GM12878 (cell line): ENCODE measurements at regions not wholly inside any gene's neighbourhood (a gene's known extent, or its start where the extent isn't known, plus 50 kb on each side); places are given as distances from the start of the nearest gene placed in this dataset.

Experiments used
- ATAC-seq: fragments of 200-7000 bp; cut with Tn5 transposase; 3 replicates; pipeline ENCODE4 v1.9.1; 2020; ENCODE audit warnings: mild to moderate bottlenecking, moderate library complexity
- BruUV-seq: library from RNA; stranded (reverse); fragments of 400-500 nt; replicated peaks from 2 replicates; lab custom pipeline; 2021; lab: Mats Ljungman, UMichigan
- CTCF ChIA-PET: fragments of 300-600 bp; sonication (Branson Sonifier 250); formaldehyde crosslinking; extraction: SDS; loops from one replicate; lab custom pipeline; 2021; ENCODE audit warnings: inconsistent platforms; lab: Yijun Ruan, JAX
- POLR2A ChIA-PET: fragments of 350-600 bp; formaldehyde crosslinking; extraction: SDS; loops from one replicate; lab custom pipeline; 2021; ENCODE audit warnings: inconsistent platforms; lab: Charles Lee
- RAD21 ChIA-PET: fragments of 300-600 bp; sonication (Branson Sonifier 250); formaldehyde crosslinking; loops from one replicate; lab custom pipeline; 2023; ENCODE audit warnings: antibody characterized with exemption; ENCODE audit not compliant: unreplicated experiment; lab: Charles Lee
- SMC1A ChIA-PET: fragments of 300-600 bp; sonication (Branson Sonifier 250); formaldehyde crosslinking; loops from one replicate; lab custom pipeline; 2023; ENCODE audit not compliant: unreplicated experiment, uncharacterized antibody; lab: Charles Lee
- DNase-seq: peaks from one replicate; pipeline ENCODE4 v3.0.0-alpha.2; 2011; ENCODE audit warnings: low read depth, low spot score
- FAIRE-seq: peaks from 3 replicates; lab custom pipeline; 2011; peaks lifted over from hg19 to GRCh38; lab: Jason Lieb, UNC
- H2AFZ ChIP-seq: 2 replicates; pipeline ENCODE4 v1.6.0; 2011; ENCODE audit warnings: low read depth, low read length, control low read depth; ENCODE audit not compliant: control insufficient read depth
- H3K27ac ChIP-seq: 2 replicates; pipeline ENCODE4 v1.5.1; 2011; ENCODE audit warnings: control low read depth; ENCODE audit not compliant: control insufficient read depth, insufficient read depth
- H3K27me3 ChIP-seq, 2 experiments: replicated peaks in 1 of 2; 2 replicates each; pipeline versions ENCODE4 v1.6.0 to v1.6.1; 2011; ENCODE audit warnings: low read length in 1 of 2; ENCODE audit not compliant: control insufficient read depth in 2 of 2, insufficient read depth in 2 of 2
- H3K36me3 ChIP-seq, 2 experiments: 2 replicates each; pipeline ENCODE4 v1.5.1; 2011; ENCODE audit warnings: low read length in 1 of 2; ENCODE audit not compliant: control insufficient read depth in 2 of 2, insufficient read depth in 2 of 2
- H3K4me1 ChIP-seq: 2 replicates; pipeline ENCODE4 v1.6.1; 2011; ENCODE audit warnings: mild to moderate bottlenecking, low read length, moderate library complexity, mixed read lengths; ENCODE audit not compliant: control insufficient read depth, insufficient read depth
- H3K4me2 ChIP-seq: 2 replicates; pipeline ENCODE4 v1.6.0; 2011; ENCODE audit warnings: control low read depth; ENCODE audit not compliant: control insufficient read depth, insufficient read depth
- H3K4me3 ChIP-seq: fragments of 200-600 bp; sonication (generic); 2 replicates; pipeline ENCODE4 v1.5.1; 2016
- H3K79me2 ChIP-seq: 2 replicates; pipeline ENCODE4 v1.6.0; 2011; ENCODE audit warnings: low read length; ENCODE audit not compliant: control insufficient read depth, insufficient read depth
- H3K9ac ChIP-seq: 2 replicates; pipeline ENCODE4 v1.8.0; 2011; ENCODE audit warnings: low read length, control low read depth, mixed read lengths; ENCODE audit not compliant: control insufficient read depth, insufficient read depth
- H3K9me3 ChIP-seq: replicated peaks from 3 replicates; pipeline ENCODE4 v1.5.1; 2011; ENCODE audit warnings: mild to moderate bottlenecking, low read length; ENCODE audit not compliant: control insufficient read depth, insufficient read depth
- H4K20me1 ChIP-seq: 2 replicates; pipeline ENCODE4 v1.6.0; 2011; ENCODE audit not compliant: control insufficient read depth, insufficient read depth
- BHLHE40 ChIP-seq, 2 experiments: fragments of 450-650 bp in 1 of 2; IDR thresholded peaks; 2 replicates each; pipeline ENCODE4 v1.6.1; 2011 to 2017; ENCODE audit warnings: low read depth in 2 of 2, borderline replicate concordance in 1 of 2, improper control_type of control experiment in 1 of 2, low read length in 1 of 2, mild to moderate bottlenecking in 1 of 2
- CHD1 ChIP-seq: IDR thresholded peaks from 2 replicates; pipeline ENCODE4 v1.6.1; 2012; ENCODE audit warnings: low read depth, low read length, improper control_type of control experiment
- CREB1 ChIP-seq: IDR thresholded peaks from 2 replicates; pipeline ENCODE4 v1.6.1; 2012; ENCODE audit warnings: low read depth, mild to moderate bottlenecking, inconsistent platforms
- FOXM1 ChIP-seq: IDR thresholded peaks from 2 replicates; pipeline ENCODE4 v1.6.1; 2012; ENCODE audit warnings: low read depth, mild to moderate bottlenecking, inconsistent platforms, low read length, moderate library complexity
- KLF5 ChIP-seq: fragments of 450-650 bp; IDR thresholded peaks from 2 replicates; pipeline ENCODE4 v1.6.1; 2014; ENCODE audit warnings: mild to moderate bottlenecking; ENCODE audit not compliant: partially characterized antibody
- NBN ChIP-seq: fragments of 450-650 bp; IDR thresholded peaks from 2 replicates; pipeline ENCODE4 v1.6.1; 2016
- RAD21 ChIP-seq: IDR thresholded peaks from 2 replicates; pipeline ENCODE4 v1.6.1; 2011; ENCODE audit warnings: mild to moderate bottlenecking, low read depth, low read length, moderate library complexity; ENCODE audit not compliant: insufficient read depth
- RB1 ChIP-seq: fragments of 450-650 bp; formaldehyde crosslinking; IDR thresholded peaks from 2 replicates; pipeline ENCODE4 v1.6.1; 2017; ENCODE audit warnings: mild to moderate bottlenecking, borderline replicate concordance
- RELA ChIP-seq: fragments of 450-650 bp; IDR thresholded peaks from 2 replicates; pipeline ENCODE4 v1.8.0; 2014; ENCODE audit warnings: borderline replicate concordance; ENCODE audit not compliant: partially characterized antibody
- SIN3A ChIP-seq: IDR thresholded peaks from 2 replicates; pipeline ENCODE4 v1.6.1; 2012; ENCODE audit warnings: low read depth, low read length, improper control_type of control experiment
- SRF ChIP-seq, 2 experiments: IDR thresholded peaks; 2 replicates each; pipeline ENCODE4 v1.6.1; 2011; ENCODE audit warnings: low read depth in 2 of 2, low read length in 2 of 2, mild to moderate bottlenecking in 1 of 2, moderate library complexity in 1 of 2
- TCF3 ChIP-seq: IDR thresholded peaks from 2 replicates; pipeline ENCODE4 v1.6.1; 2012; ENCODE audit warnings: low read depth, mild to moderate bottlenecking, low read length, borderline replicate concordance; ENCODE audit not compliant: insufficient read depth
- ZNF24 ChIP-seq: fragments of 450-650 bp; IDR thresholded peaks from 2 replicates; pipeline ENCODE4 v1.6.1; 2017; ENCODE audit warnings: antibody characterized with exemption, mild to moderate bottlenecking
- WGBS: methylation state at CpG from one replicate; pipeline ENCODE4 v1.1.6; 2016; ENCODE audit warnings: low lambda C conversion rate; ENCODE audit not compliant: insufficient replicate concordance, insufficient coverage; ENCODE audit errors: missing lambda C conversion rate; 5-methylcytosine and 5-hydroxymethylcytosine counted together
- in situ Hi-C: fragments of 300-500 bp; cut with MboI; formaldehyde crosslinking; loops from 9 replicates; pipeline ENCODE4 v1.14.3; 2018; ENCODE audit warnings: mixed read lengths
- intact Hi-C: fragments of 100-400 bp; cut with micrococcal nuclease; formaldehyde crosslinking; loops from one replicate; pipeline ENCODE4 v1.14.2; 2022; ENCODE audit not compliant: unreplicated experiment
- TF ChIP-seq, protein P1 (sequence below): fragments of 150-350 bp; IDR thresholded peaks from 2 replicates; pipeline ENCODE4 v1.6.1; 2014; ENCODE audit warnings: mild to moderate bottlenecking, low read depth, low read length
- TF ChIP-seq, protein P2 (sequence below): fragments of 150-350 bp; IDR thresholded peaks from 2 replicates; pipeline ENCODE4 v1.6.1; 2016; ENCODE audit warnings: low read depth, low read length
- TF ChIP-seq, protein P3 (sequence below): fragments of 450-650 bp; IDR thresholded peaks from 2 replicates; pipeline ENCODE4 v1.6.1; 2017; ENCODE audit warnings: low read depth, mild to moderate bottlenecking, moderate library complexity

DNA sequence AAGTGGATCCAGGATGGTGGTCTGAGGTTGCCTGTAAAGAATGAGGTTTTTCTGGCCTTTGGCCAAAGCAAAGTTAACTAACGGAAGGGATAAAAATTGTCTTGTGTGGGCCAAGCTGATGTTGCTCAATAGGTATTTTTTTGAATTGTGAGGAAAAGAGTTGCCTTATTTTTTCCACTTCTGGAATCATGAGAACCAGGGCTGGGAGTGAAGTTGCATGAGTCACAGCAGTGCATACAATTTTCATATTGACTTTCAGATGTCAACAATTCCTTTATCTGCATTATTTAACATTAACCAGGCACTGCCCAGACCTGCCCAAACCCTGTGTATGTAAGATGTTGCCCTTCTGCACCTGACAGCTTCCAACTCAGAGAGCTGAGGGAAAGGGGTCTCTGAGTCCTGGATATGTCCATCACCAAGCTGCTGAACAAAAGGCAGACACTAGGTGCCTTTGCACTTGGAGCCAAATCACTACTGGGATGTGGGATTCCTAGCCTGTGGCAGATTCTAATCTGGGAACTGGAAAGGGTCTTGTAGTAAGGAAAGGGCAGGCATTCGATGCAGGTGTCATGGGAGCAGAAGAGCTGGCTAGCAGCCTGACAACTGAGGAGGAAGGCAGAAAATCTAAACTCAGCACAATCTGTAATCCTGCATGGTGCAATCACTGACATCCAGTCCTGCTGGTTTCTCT lies 52.3 kb upstream of the SLC35B4 start:
- ATAC-seq = no peak
- ChIA-PET SMC1A (no interaction called here), POLR2A (no interaction called here), RAD21 (interaction anchor here (0.8 kb wide), 1 partner anchor 9 kb away, joined by 3 read pairs; no protein-coding TSS in a partner anchor), CTCF (interaction anchor here (1.0 to 1.1 kb wide), 2 partner anchors 10 to 11 kb away, joined by 3 to 4 read pairs; no protein-coding TSS in a partner anchor)
- Histone ChIP-seq H2AFZ (no peak overlapping the region), H3K27me3 (peaks cover 0 to 1% of the 10 kb centered on the region in 2 experiments; a peak in 2 of 4 replicates), H3K4me2 (no peak overlapping the region), H4K20me1 (no peaks in the 10 kb centered on the region), H3K4me1 (no peaks in the 10 kb centered on the region), H3K9ac (no peak overlapping the region), H3K9me3 (no peaks in the 10 kb centered on the region), H3K27ac (no peak overlapping the region), H3K79me2 (no peaks in the 10 kb centered on the region), H3K36me3 (no peaks in the 10 kb centered on the region), H3K4me3 (no peak overlapping the region)
- no TSS peak for BruUV-seq
- DNase-seq = no peak
- WGBS = 10% methylated on average over 2 of the region's 2 CpGs
- no peak for FAIRE-seq
- intact Hi-C loops (no loop called here), in situ Hi-C loops (no loop called here)
- no peak for TF ChIP-seq RAD21
- no peak for TF ChIP-seq NBN
- TF ChIP-seq BHLHE40 (IDR thresholded peaks at IDR 0.05; ENCODE audit: borderline replicate concordance in 1 of 2, low read depth in 2 of 2, low read length in 1 of 2) = no peak
- TF ChIP-seq CREB1 = no peak
- TF ChIP-seq ZNF24 = no peak
- TF ChIP-seq SIN3A = no peak
- TF ChIP-seq SRF (IDR thresholded peaks at IDR 0.05; ENCODE audit: low read depth in 2 of 2, low read length in 2 of 2) = no peak
- TF ChIP-seq KLF5 = no peak
- TF ChIP-seq, protein P1, sequence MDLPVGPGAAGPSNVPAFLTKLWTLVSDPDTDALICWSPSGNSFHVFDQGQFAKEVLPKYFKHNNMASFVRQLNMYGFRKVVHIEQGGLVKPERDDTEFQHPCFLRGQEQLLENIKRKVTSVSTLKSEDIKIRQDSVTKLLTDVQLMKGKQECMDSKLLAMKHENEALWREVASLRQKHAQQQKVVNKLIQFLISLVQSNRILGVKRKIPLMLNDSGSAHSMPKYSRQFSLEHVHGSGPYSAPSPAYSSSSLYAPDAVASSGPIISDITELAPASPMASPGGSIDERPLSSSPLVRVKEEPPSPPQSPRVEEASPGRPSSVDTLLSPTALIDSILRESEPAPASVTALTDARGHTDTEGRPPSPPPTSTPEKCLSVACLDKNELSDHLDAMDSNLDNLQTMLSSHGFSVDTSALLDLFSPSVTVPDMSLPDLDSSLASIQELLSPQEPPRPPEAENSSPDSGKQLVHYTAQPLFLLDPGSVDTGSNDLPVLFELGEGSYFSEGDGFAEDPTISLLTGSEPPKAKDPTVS = no peak
- TF ChIP-seq CHD1 = no peak
- TF ChIP-seq FOXM1 = no peak
- TF ChIP-seq, protein P2, sequence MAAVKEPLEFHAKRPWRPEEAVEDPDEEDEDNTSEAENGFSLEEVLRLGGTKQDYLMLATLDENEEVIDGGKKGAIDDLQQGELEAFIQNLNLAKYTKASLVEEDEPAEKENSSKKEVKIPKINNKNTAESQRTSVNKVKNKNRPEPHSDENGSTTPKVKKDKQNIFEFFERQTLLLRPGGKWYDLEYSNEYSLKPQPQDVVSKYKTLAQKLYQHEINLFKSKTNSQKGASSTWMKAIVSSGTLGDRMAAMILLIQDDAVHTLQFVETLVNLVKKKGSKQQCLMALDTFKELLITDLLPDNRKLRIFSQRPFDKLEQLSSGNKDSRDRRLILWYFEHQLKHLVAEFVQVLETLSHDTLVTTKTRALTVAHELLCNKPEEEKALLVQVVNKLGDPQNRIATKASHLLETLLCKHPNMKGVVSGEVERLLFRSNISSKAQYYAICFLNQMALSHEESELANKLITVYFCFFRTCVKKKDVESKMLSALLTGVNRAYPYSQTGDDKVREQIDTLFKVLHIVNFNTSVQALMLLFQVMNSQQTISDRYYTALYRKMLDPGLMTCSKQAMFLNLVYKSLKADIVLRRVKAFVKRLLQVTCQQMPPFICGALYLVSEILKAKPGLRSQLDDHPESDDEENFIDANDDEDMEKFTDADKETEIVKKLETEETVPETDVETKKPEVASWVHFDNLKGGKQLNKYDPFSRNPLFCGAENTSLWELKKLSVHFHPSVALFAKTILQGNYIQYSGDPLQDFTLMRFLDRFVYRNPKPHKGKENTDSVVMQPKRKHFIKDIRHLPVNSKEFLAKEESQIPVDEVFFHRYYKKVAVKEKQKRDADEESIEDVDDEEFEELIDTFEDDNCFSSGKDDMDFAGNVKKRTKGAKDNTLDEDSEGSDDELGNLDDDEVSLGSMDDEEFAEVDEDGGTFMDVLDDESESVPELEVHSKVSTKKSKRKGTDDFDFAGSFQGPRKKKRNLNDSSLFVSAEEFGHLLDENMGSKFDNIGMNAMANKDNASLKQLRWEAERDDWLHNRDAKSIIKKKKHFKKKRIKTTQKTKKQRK = no peak
- TF ChIP-seq RELA = no peak
- TF ChIP-seq TCF3 = no peak
- no peak for TF ChIP-seq RB1
- TF ChIP-seq, protein P3, sequence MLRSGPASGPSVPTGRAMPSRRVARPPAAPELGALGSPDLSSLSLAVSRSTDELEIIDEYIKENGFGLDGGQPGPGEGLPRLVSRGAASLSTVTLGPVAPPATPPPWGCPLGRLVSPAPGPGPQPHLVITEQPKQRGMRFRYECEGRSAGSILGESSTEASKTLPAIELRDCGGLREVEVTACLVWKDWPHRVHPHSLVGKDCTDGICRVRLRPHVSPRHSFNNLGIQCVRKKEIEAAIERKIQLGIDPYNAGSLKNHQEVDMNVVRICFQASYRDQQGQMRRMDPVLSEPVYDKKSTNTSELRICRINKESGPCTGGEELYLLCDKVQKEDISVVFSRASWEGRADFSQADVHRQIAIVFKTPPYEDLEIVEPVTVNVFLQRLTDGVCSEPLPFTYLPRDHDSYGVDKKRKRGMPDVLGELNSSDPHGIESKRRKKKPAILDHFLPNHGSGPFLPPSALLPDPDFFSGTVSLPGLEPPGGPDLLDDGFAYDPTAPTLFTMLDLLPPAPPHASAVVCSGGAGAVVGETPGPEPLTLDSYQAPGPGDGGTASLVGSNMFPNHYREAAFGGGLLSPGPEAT = no peak
